Neuron (in vitro differentiated cells): ENCODE measurements at regions not wholly inside any gene's neighbourhood (a gene's known extent, or its start where the extent isn't known, plus 50 kb on each side); places are given as distances from the start of the nearest gene placed in this dataset.
"Not testable (repeated sequence)": the region's sequence is repeated elsewhere in the genome, so short reads cannot be mapped to it uniquely, and the experiment has no call there.

ENCODE experiments used
- H2AFZ ChIP-seq: one replicate; pipeline ENCODE4 v1.6.1; 2013; ENCODE audit warnings: low read depth, mild to moderate bottlenecking, inconsistent platforms, low read length, moderate library complexity
- H3K27me3 ChIP-seq: one replicate; pipeline ENCODE4 v1.6.1; 2013; ENCODE audit warnings: low read length; ENCODE audit not compliant: insufficient read depth
- H3K36me3 ChIP-seq: one replicate; pipeline ENCODE4 v1.6.1; 2013; ENCODE audit warnings: low read length; ENCODE audit not compliant: insufficient read depth
- H3K4me1 ChIP-seq: one replicate; pipeline ENCODE4 v1.6.1; 2013; ENCODE audit warnings: low read length; ENCODE audit not compliant: insufficient read depth
- H3K4me3 ChIP-seq: 2 replicates; pipeline ENCODE4 v1.5.1; 2013; ENCODE audit warnings: mild to moderate bottlenecking, low read length, moderate library complexity
- H3K9me3 ChIP-seq: one replicate; pipeline ENCODE4 v1.6.1; 2013; ENCODE audit warnings: low read length

DNA sequence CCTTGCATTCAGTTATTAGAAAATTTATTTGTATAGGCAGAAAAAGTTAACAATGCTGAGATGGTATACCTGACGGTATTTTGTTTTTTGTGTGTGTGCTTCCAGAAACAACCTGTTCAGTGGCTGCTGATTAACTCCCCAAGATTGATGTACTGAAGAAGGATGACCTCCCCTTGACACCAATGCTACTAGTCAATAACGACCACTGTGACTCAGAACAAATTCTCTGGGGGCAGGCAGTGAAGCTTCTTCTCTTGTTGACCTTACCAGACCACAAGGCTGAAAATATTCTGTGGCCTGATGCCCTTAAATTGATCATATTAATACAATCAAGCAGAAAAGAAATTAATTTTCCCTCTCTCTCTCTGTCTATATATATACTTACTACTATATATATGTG lies 1182.9 kb upstream of the CRIM1 start:
- no peaks in the 10 kb centered on the region for H3K9me3 ChIP-seq
- H3K4me3 ChIP-seq, result no peak overlapping the region
- no peak overlapping the region for H2AFZ ChIP-seq
- no peaks in the 10 kb centered on the region for H3K27me3 ChIP-seq
- no peaks in the 10 kb centered on the region for H3K4me1 ChIP-seq
- no peaks in the 10 kb centered on the region for H3K36me3 ChIP-seq

DNA sequence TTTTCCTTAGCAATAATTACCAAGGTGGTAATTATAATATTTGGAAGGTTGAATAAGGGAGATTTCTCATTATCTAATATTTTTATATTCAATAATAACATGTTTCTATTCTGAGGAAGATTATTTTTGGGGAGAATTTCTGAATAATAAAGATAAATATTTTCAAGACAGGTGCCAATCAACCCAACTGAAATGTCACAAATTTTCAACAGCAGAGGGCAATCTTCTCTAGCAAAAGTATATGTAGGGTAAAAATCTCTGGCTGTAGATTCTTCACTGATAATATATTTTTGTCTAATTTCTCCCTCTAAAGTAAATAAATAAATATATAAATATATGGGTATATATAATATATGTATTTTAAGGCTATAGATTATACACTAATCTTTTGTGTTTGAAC lies 1187.2 kb upstream of the CRIM1 start:
- H3K9me3 ChIP-seq, result no peaks in the 10 kb centered on the region
- no peaks in the 10 kb centered on the region for H3K36me3 ChIP-seq
- no peak overlapping the region for H2AFZ ChIP-seq
- no peaks in the 10 kb centered on the region for H3K4me1 ChIP-seq
- no peak overlapping the region for H3K4me3 ChIP-seq
- H3K27me3 ChIP-seq, result no peaks in the 10 kb centered on the region

DNA sequence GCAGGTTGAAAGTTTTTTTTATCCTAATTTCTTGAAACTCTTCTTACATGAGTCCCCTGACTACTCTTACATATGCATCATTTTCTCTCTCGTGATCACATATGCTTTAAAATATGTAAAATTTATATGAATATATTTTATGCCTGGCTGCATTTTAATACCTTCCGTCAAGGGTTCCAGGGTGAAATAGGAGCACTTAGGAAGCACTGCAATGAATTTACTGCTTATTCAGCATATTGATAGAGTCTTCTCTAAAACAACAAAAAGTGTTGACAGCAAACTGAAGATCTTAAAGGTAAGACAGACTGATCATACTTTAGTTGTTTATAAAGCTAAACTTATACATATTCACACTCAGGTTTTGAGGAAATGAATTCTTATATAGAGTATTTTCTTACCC lies 1191.6 kb upstream of the CRIM1 start:
- no peak overlapping the region for H2AFZ ChIP-seq
- no peaks in the 10 kb centered on the region for H3K4me1 ChIP-seq
- H3K9me3 ChIP-seq, result no peaks in the 10 kb centered on the region
- no peak overlapping the region for H3K4me3 ChIP-seq
- no peaks in the 10 kb centered on the region for H3K36me3 ChIP-seq
- H3K27me3 ChIP-seq, result no peaks in the 10 kb centered on the region

DNA sequence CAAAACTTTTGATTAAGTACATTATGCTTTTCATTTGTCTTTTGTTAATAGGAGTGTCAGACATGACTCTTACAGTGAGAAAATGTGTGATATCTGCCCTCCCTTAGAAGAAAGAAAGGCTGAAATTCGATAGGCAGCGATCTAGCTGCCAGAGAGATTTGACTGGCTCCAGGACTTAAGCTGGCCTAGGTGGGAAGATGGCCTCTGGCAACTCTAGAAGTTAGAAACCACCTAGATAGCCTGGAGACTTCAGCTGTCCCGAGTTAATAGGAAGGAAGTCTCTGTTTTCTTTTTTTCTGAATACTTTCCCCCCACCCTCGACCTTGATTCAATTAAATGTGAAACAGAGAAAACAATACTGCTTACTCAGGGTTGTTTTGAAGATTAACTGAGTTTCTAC lies 1194.7 kb upstream of the CRIM1 start:
- no peaks in the 10 kb centered on the region for H3K27me3 ChIP-seq
- H2AFZ ChIP-seq, result no peak overlapping the region

DNA sequence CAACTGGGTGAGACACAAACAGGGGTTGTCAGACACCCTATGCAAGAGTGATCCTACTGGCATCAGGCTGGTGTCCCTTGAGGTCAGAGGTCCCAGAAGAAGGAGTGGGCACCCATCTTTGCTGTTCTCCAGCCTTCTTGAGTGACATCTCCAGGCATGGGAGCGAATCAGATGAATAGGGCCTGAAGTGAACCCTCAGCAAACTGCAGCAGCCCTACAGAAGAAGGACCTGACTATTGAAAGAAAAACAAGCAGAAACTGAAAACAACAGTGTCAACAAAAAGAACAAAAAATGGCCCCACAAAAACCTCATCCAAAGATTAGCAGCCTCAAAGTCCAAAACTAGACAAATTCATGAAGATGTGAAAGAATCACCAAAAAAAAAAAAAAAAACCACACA lies 1229.7 kb upstream of the CRIM1 start:
- H3K4me3 ChIP-seq, result no peak overlapping the region
- no peaks in the 10 kb centered on the region for H3K36me3 ChIP-seq
- no peaks in the 10 kb centered on the region for H3K4me1 ChIP-seq
- no peaks in the 10 kb centered on the region for H3K27me3 ChIP-seq
- no peak overlapping the region for H2AFZ ChIP-seq
- H3K9me3 ChIP-seq, result no peaks in the 10 kb centered on the region

More for the DNA sequence above, 1194.7 kb upstream of the CRIM1 start:
- H3K4me3 ChIP-seq, result no peak overlapping the region
- no peaks in the 10 kb centered on the region for H3K36me3 ChIP-seq
- no peaks in the 10 kb centered on the region for H3K9me3 ChIP-seq
- H3K4me1 ChIP-seq, result no peaks in the 10 kb centered on the region

DNA sequence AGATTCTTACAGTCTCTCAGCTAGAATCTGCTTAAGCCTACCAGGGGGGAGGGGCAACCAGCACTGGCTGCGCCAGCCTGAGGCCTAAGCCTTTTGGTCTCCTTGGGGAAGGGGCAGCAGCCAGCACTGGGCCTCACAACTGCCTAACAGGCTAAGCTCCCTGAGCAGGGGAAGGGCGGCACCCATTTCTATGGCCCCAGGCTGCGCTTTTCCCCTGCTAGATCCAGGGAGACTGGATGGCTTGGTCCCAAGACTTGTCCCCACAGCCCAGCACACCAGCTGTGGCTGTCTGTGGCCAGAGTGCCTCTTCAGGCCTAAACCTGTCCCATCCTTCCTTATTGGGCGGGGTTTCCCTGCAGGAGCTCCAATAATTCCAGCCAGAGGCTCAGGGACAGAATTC lies 1230.3 kb upstream of the CRIM1 start:
- no peaks in the 10 kb centered on the region for H3K27me3 ChIP-seq
- H3K9me3 ChIP-seq, result no peaks in the 10 kb centered on the region
- no peaks in the 10 kb centered on the region for H3K36me3 ChIP-seq
- no peak overlapping the region for H3K4me3 ChIP-seq
- no peaks in the 10 kb centered on the region for H3K4me1 ChIP-seq
- no peak overlapping the region for H2AFZ ChIP-seq

DNA sequence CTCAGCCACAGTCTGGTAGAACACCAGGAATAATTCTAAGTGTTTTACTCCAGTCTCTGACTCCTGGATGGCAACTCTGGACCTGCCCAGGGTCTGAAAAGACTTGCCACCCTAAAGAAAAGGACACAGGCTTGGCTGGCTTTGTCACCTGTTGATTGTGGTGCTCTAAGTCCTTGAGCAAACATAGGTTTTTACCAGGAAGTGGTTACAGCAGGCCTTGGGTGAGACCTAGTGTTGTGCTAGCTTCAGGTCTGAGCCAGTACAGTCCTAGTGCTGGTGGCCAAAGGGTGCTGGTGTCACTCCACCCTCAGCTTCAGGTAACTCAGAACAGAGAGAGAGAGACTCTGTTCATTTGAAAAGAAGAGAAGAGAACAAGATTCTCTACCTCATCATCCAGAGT lies 1239.4 kb upstream of the CRIM1 start:
- H3K9me3 ChIP-seq, result no peaks in the 10 kb centered on the region
- H3K4me1 ChIP-seq, result no peaks in the 10 kb centered on the region
- no peaks in the 10 kb centered on the region for H3K27me3 ChIP-seq
- H3K36me3 ChIP-seq, result no peaks in the 10 kb centered on the region
- H2AFZ ChIP-seq, result no peak overlapping the region
- H3K4me3 ChIP-seq, result no peak overlapping the region

DNA sequence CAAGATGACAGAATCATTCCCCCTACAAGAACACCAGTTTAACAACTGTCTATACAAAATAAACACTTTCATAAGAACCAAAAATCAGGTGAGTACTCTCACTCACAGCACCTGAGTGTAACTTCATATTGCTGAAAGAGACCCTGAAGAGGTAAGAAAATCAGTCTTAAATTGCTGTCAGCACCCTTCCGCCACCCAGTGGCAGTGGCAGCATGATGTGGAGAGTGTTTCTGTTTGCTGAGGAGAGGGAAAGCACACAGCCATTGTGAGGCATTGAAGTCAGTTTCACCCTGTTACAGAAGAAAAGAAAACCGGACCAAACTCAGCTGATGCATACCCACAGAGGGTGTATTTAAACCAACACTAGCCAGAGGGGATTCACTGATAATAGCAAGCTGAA lies 1240.8 kb upstream of the CRIM1 start:
- no peaks in the 10 kb centered on the region for H3K4me1 ChIP-seq

DNA sequence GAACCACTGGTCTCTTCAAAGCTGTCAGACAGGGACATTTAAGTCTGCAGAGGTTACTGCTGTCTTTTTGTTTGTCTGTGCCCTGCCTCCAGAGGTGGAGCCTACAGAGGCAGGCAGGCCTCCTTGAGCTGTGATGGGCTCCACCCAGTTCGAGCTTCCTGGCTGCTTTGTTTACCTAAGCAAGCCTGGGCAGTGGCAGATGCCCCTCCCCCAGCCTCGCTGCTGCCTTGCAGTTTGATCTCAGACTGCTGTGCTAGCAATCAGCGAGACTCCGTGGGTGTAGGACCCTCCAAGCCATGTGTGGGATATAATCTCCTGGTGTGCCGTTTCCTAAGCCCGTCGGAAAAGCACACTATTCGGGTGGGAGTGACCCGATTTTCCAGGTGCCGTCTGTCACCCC lies 1243.2 kb upstream of the CRIM1 start:
- H3K36me3 ChIP-seq, H3K27me3 ChIP-seq, H3K9me3 ChIP-seq, H3K4me3 ChIP-seq, H3K4me1 ChIP-seq, H2AFZ ChIP-seq: not testable (repeated sequence)

More for the DNA sequence above, 1240.8 kb upstream of the CRIM1 start:
- Histone ChIP-seq H2AFZ (no peak overlapping the region), H3K4me3 (no peak overlapping the region), H3K9me3 (no peaks in the 10 kb centered on the region), H3K36me3 (no peaks in the 10 kb centered on the region), H3K27me3 (no peaks in the 10 kb centered on the region)

DNA sequence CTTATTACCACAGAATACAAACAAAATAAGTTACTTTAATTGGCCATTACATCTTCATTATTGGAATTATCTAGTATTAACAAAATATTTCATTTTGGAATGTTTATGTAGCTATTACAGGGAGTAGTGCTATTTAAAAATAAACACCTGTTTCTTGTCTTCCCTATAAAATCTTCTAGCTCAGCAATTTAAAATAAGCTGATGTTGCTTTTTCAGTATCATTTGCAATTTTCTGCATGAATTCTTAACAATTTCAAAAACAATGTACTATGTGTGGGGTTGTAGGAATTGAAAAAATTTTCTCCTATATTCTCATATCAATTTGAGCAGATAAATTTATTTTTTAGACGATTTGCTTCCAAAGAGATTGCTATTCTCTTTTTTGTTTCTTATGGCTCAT lies 1251.3 kb upstream of the CRIM1 start:
- no peak overlapping the region for H3K4me3 ChIP-seq
- no peak overlapping the region for H2AFZ ChIP-seq
- no peaks in the 10 kb centered on the region for H3K36me3 ChIP-seq
- no peaks in the 10 kb centered on the region for H3K4me1 ChIP-seq
- no peaks in the 10 kb centered on the region for H3K27me3 ChIP-seq
- H3K9me3 ChIP-seq, result no peaks in the 10 kb centered on the region

DNA sequence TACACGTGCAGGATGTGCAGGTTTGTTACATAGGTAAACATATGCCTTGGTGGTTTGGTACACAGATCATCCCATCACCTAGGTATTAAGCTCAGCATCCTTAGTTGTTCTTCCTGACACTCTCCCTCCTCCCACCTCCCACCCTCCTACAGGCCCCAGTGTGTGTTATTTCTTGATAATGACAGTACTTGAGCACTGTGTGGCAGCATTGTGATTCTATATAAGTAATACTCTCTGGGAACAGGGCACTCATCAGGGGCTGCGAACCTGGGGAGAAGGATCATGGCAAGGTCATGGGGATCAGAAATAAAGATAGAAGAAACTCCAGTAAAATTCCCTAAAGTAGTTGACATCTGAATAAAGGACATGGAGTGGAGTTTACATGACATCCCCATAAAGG lies 1256.2 kb upstream of the CRIM1 start:
- Histone ChIP-seq H2AFZ (no peak overlapping the region), H3K27me3 (no peaks in the 10 kb centered on the region), H3K4me1 (no peaks in the 10 kb centered on the region), H3K9me3 (no peaks in the 10 kb centered on the region), H3K4me3 (no peak overlapping the region), H3K36me3 (no peaks in the 10 kb centered on the region)

DNA sequence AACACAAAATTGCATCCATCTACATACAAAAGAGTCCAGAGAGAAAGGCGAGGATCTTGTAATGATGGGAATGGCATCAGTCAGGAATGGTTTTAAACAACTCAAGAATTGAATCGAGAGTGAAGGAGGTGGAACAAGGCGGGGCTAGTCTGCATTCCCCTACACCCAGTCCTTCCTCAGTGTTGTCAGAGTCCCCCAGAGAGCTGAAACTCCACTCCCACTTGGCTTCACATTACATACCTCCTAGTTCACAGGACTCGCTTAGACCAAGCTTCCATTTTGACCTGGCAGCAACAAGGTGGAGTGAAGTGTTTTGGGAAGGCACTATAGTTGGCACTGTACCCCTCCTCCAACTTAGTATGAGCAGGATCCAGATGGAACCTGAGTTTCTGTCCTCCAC lies 1273.5 kb upstream of the CRIM1 start:
- H3K27me3 ChIP-seq, result no peaks in the 10 kb centered on the region
- no peak overlapping the region for H3K4me3 ChIP-seq
- H3K4me1 ChIP-seq, result no peaks in the 10 kb centered on the region
- no peak overlapping the region for H2AFZ ChIP-seq
- no peaks in the 10 kb centered on the region for H3K36me3 ChIP-seq
- H3K9me3 ChIP-seq, result no peaks in the 10 kb centered on the region

DNA sequence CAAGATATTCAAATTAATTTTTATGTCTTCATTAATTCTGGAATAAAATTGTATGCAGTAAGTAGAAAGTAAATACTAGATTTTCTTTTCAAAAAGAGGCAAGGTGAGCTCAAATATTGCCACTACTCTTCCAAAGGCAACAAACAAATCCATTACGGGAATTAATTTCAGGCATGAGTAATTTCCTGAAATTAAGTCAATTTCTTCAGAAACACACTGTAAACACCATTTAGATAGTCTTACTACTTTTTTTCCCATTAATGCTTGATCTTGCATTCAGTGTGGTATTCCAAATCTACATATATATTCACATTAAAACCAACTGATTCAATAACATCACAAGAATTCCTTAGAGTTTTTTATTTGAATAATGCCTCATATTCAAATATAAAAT lies 1274.0 kb upstream of the CRIM1 start:
- no peaks in the 10 kb centered on the region for H3K36me3 ChIP-seq
- H3K9me3 ChIP-seq, result no peaks in the 10 kb centered on the region
- H3K27me3 ChIP-seq, result no peaks in the 10 kb centered on the region
- no peak overlapping the region for H2AFZ ChIP-seq
- no peaks in the 10 kb centered on the region for H3K4me1 ChIP-seq
- no peak overlapping the region for H3K4me3 ChIP-seq

DNA sequence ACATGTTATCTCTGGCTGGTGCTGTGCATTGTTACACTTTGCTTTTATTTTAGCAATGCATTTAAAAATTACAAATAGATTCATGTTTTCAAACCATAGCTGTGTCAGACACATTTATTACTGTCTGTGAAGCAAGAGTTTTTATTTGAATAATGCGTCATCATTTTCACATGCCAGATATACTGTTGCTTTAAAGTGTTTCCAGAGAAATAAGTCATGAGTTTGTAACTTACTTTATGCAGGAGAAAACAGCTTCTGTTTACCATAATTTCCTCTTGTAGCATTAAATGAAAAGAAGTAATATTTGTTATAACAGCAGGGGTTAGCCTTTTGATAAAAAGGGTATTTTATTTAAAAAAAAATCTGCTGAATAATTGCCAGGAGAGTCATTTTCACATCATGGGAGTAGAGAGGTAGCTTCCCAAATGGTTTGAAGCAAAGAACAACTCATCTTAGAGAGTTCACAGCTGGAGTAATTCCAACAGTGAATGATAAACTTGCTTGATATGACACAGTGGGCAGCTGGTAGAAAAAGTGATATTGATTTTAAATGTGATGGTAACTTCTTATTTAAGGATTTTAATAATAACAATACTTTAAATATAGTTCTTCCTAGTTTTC lies 1274.5 kb upstream of the CRIM1 start:
- Histone ChIP-seq H3K4me1 (no peaks in the 10 kb centered on the region), H3K4me3 (no peak overlapping the region), H3K9me3 (no peaks in the 10 kb centered on the region), H2AFZ (no peak overlapping the region), H3K36me3 (no peaks in the 10 kb centered on the region), H3K27me3 (no peaks in the 10 kb centered on the region)
